CD8-positive, alpha-beta memory T cell (primary cell): ENCODE measurements at regions not wholly inside any gene's neighbourhood (a gene's known extent, or its start where the extent isn't known, plus 50 kb on each side); places are given as distances from the start of the nearest gene placed in this dataset.

ENCODE experiments used
- CTCF ChIA-PET: fragments of 350-600 bp; sonication (Branson Sonifier 250); formaldehyde crosslinking; loops from one replicate; lab custom pipeline; 2021; ENCODE audit warnings: antibody characterized with exemption; lab: Charles Lee
- POLR2A ChIA-PET: fragments of 350-600 bp; sonication (Branson Sonifier 250); formaldehyde crosslinking; loops from one replicate; lab custom pipeline; 2021; ENCODE audit warnings: antibody characterized with exemption; lab: Charles Lee
- DNase-seq, 5 donors: peaks; one replicate each; pipeline versions ENCODE4 v3.0.0 to v3.0.0-alpha.2; 2020 to 2022; ENCODE audit warnings: mixed read lengths in 1 of 5
- H3K27ac ChIP-seq: one replicate; pipeline ENCODE4 v1.7.0; 2013; ENCODE audit warnings: low read depth, mild to moderate bottlenecking, low read length, moderate library complexity
- H3K27me3 ChIP-seq: 2 replicates; pipeline ENCODE4 v1.7.0; 2013; ENCODE audit warnings: low read length, mild to moderate bottlenecking; ENCODE audit not compliant: insufficient read depth, poor library complexity, severe bottlenecking
- H3K36me3 ChIP-seq: 2 replicates; pipeline ENCODE4 v1.7.0; 2013; ENCODE audit warnings: mild to moderate bottlenecking, low read length, moderate library complexity; ENCODE audit not compliant: insufficient read depth
- H3K4me1 ChIP-seq: 2 replicates; pipeline ENCODE4 v1.7.0; 2013; ENCODE audit warnings: mild to moderate bottlenecking, low read length, moderate library complexity; ENCODE audit not compliant: insufficient read depth
- H3K4me3 ChIP-seq: 2 replicates; pipeline ENCODE4 v1.7.0; 2013; ENCODE audit warnings: mild to moderate bottlenecking, low read length
- H3K9me3 ChIP-seq: 2 replicates; pipeline ENCODE4 v1.7.0; 2013; ENCODE audit warnings: mild to moderate bottlenecking, low read length
- H3K27ac Mint-ChIP-seq, 8 donors: one replicate each; pipeline ENCODE4 v1.8.0; 2020 to 2021; ENCODE audit warnings: mixed read lengths in 8 of 8, mild to moderate bottlenecking in 6 of 8, inconsistent platforms in 3 of 8, moderate library complexity in 3 of 8
- H3K27me3 Mint-ChIP-seq, 2 donors: one replicate each; pipeline ENCODE4 v1.8.0; 2020 to 2021; ENCODE audit warnings: mixed read lengths in 2 of 2, mild to moderate bottlenecking in 1 of 2, moderate library complexity in 1 of 2
- H3K36me3 Mint-ChIP-seq, 3 donors: one replicate each; pipeline ENCODE4 v1.8.0; 2020 to 2021; ENCODE audit warnings: mixed read lengths in 3 of 3, inconsistent platforms in 1 of 3, mild to moderate bottlenecking in 1 of 3
- H3K4me1 Mint-ChIP-seq, 3 donors: one replicate each; pipeline ENCODE4 v1.8.0; 2020 to 2021; ENCODE audit warnings: mixed read lengths in 3 of 3, inconsistent platforms in 1 of 3, mild to moderate bottlenecking in 1 of 3
- H3K4me3 Mint-ChIP-seq, 7 donors: one replicate each; pipeline ENCODE4 v1.8.0; 2020 to 2021; ENCODE audit warnings: mixed read lengths in 7 of 7, mild to moderate bottlenecking in 6 of 7, moderate library complexity in 4 of 7, inconsistent platforms in 2 of 7
- H3K9me3 Mint-ChIP-seq, 5 donors: one replicate each; pipeline ENCODE4 v1.8.0; 2020 to 2022; ENCODE audit warnings: mixed read lengths in 5 of 5, mild to moderate bottlenecking in 3 of 5, moderate library complexity in 2 of 5, inconsistent platforms in 1 of 5

DNA sequence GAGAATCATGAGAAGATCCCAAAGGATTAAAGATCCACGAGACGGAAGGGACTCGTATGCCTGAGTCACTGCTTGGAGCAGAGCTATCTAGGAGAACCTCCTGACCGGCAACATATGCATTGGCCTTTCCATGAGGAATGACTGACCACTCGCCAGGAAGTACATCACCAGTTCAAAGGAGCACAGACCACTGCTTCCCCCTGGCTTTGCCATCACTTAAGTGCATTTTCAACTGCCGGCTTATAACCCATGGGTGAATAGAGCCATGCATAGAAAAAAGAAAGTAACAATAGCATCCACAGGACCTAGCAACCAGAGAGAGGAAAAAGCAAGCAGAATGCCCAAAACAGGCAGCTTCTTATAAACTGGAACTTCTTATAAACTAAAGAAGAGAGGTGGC, 98.3 kb upstream of the ZC3H12C start:
- Histone ChIP-seq H3K36me3 (no peaks in the 10 kb centered on the region), H3K9me3 (no peaks in the 10 kb centered on the region), H3K27me3 (no peaks in the 10 kb centered on the region), H3K27ac (no peak overlapping the region), H3K4me3 (no peak overlapping the region), H3K4me1 (no peaks in the 10 kb centered on the region)
- no peaks in the 10 kb centered on the region for H3K4me1 Mint-ChIP-seq
- POLR2A ChIA-PET, result no interaction called here
- CTCF ChIA-PET, result no interaction called here
- no peaks in the 10 kb centered on the region for H3K27me3 Mint-ChIP-seq
- no peak for DNase-seq
- no peak overlapping the region for H3K4me3 Mint-ChIP-seq
- no peak overlapping the region for H3K27ac Mint-ChIP-seq
- no peaks in the 10 kb centered on the region for H3K9me3 Mint-ChIP-seq
- H3K36me3 Mint-ChIP-seq, result no peaks in the 10 kb centered on the region

DNA sequence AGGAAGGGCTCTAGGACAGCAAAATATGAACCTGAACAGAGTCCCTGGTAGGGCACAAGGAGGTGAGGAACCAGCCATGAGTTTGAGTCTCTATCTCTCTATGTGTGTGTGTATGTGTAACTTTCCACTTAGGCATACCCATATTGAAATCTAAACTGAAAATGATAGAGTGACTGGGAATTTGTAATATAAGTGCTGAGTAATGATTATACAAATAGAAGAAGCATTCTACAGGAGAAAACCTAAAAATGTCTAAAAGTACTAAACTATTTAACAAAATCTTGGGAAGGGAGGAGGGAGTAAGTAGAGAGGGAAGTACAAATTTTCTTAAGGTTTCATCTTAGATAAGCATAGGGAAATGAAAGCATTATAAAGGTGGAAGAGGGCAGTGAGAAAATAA, 97.1 kb upstream of the ZC3H12C start:
- no peaks in the 10 kb centered on the region for H3K9me3 Mint-ChIP-seq
- H3K27ac Mint-ChIP-seq, result no peak overlapping the region
- H3K36me3 Mint-ChIP-seq, result no peaks in the 10 kb centered on the region
- ChIA-PET CTCF (no interaction called here), POLR2A (no interaction called here)
- Histone ChIP-seq H3K9me3 (no peaks in the 10 kb centered on the region), H3K4me1 (no peaks in the 10 kb centered on the region), H3K27me3 (no peaks in the 10 kb centered on the region), H3K4me3 (no peak overlapping the region), H3K27ac (no peak overlapping the region), H3K36me3 (no peaks in the 10 kb centered on the region)
- no peaks in the 10 kb centered on the region for H3K27me3 Mint-ChIP-seq
- no peaks in the 10 kb centered on the region for H3K4me1 Mint-ChIP-seq
- DNase-seq, result no peak
- no peak overlapping the region for H3K4me3 Mint-ChIP-seq

DNA sequence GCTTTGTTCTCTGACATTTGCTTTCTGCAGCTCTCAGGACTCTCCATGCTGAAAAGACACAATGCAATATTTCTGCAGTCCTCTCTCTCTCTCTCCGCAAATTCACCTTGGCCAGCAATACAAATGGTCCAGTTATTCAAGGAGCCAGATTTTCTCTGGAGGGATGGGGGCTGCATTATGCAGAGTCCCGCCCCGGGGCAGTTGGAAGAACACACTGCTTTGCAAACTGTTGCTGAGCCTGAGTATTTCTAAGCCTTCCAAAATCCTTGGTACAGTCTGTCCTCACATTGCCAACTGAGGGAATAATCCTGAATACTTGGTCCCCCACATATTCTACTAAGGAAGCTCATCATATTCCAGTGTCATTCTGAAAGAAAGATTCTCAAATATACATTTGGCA, 94.3 kb upstream of the ZC3H12C start:
- Histone ChIP-seq H3K27ac (no peak overlapping the region), H3K36me3 (no peaks in the 10 kb centered on the region), H3K4me1 (no peaks in the 10 kb centered on the region), H3K9me3 (no peaks in the 10 kb centered on the region), H3K4me3 (no peak overlapping the region), H3K27me3 (no peaks in the 10 kb centered on the region)
- Mint-ChIP-seq H3K9me3 (no peaks in the 10 kb centered on the region), H3K4me1 (no peaks in the 10 kb centered on the region), H3K36me3 (no peaks in the 10 kb centered on the region), H3K27ac (no peak overlapping the region), H3K27me3 (no peaks in the 10 kb centered on the region), H3K4me3 (no peak overlapping the region)
- ChIA-PET POLR2A (no interaction called here), CTCF (no interaction called here)
- no peak for DNase-seq

DNA sequence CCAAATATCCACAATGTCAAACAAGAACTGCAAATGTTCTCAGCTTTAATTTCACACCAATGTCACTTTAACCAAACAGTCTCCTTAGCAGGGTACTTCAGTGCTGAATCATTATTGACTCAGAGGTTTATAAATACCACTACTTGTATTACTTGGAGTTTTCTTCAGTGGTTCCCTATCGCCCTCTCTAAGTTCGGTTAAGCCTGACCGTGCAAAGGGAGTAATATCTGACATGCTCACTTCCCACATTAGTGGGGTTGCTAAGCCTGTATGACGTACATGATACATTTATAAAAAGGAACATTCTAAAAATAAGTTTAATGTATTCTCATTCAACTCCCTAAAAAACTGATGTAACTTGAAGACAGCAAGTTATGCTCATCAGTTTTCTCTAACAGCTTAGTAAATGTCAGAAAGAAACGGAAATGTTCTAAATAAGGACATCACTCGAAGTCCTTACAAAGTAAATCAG, 93.1 kb upstream of the ZC3H12C start:
- Mint-ChIP-seq H3K27me3 (no peaks in the 10 kb centered on the region), H3K36me3 (no peaks in the 10 kb centered on the region), H3K27ac (no peak overlapping the region), H3K4me3 (no peak overlapping the region), H3K9me3 (peaks cover 0 to 4% (median 0%) of the 10 kb centered on the region in 5 donors), H3K4me1 (no peaks in the 10 kb centered on the region)
- CTCF ChIA-PET, result no interaction called here
- Histone ChIP-seq H3K4me1 (no peaks in the 10 kb centered on the region), H3K4me3 (no peak overlapping the region), H3K27ac (no peak overlapping the region), H3K27me3 (no peaks in the 10 kb centered on the region), H3K36me3 (no peaks in the 10 kb centered on the region), H3K9me3 (no peaks in the 10 kb centered on the region)
- POLR2A ChIA-PET, result no interaction called here
- no peak for DNase-seq

DNA sequence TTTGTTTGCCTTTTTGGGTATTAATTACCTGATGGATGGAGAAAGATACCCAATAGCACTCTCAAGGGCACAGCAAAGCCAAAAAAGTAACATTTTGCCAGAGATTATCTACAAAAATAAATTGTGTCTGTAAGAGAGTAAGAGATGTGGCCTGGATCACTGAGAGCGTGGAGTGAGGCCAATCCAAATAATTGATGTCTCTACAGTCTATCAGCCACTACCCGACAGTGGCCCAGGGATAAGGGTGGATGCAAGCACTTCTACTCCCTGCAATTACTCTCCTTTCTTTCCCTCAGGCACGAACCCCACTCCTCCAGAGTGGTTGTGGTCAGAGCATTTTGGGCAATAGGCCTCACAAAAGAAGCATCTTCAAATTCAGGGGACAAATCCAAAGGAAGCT, 92.3 kb upstream of the ZC3H12C start:
- CTCF ChIA-PET, result no interaction called here
- H3K4me3 Mint-ChIP-seq, result no peak overlapping the region

DNA sequence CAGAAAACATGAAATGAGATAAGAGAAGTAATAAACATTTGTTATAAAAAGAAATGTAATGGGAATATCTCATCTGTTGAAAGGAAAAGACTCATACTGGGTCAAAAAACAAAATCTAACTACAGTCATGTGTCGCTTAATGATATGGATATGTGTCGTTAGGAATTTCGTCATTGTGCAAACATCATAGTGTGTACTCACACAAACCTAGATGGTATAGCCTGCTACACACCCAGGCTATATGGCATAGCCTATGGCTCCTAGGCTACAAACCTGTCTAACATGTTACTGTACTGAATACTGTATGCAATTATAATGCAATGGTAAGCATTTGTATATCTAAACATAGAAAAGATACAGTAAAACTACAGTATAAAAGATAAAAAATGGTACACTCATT, 89.8 kb upstream of the ZC3H12C start:
- H3K27ac ChIP-seq, result no peak overlapping the region
- no peaks in the 10 kb centered on the region for H3K4me1 ChIP-seq
- ChIA-PET CTCF (no interaction called here), POLR2A (no interaction called here)
- Mint-ChIP-seq H3K4me1 (no peaks in the 10 kb centered on the region), H3K27me3 (no peaks in the 10 kb centered on the region), H3K27ac (no peak overlapping the region), H3K9me3 (peaks cover 0 to 4% (median 0%) of the 10 kb centered on the region in 5 donors), H3K36me3 (no peaks in the 10 kb centered on the region), H3K4me3 (no peak overlapping the region)
- no peaks in the 10 kb centered on the region for H3K27me3 ChIP-seq
- H3K4me3 ChIP-seq, result no peak overlapping the region
- no peaks in the 10 kb centered on the region for H3K36me3 ChIP-seq
- no peaks in the 10 kb centered on the region for H3K9me3 ChIP-seq
- DNase-seq, result no peak

More for the DNA sequence above, 92.3 kb upstream of the ZC3H12C start:
- no peak overlapping the region for H3K4me3 ChIP-seq
- H3K4me1 ChIP-seq, result no peaks in the 10 kb centered on the region
- Mint-ChIP-seq H3K27me3 (no peaks in the 10 kb centered on the region), H3K9me3 (peaks cover 0 to 4% (median 0%) of the 10 kb centered on the region in 5 donors), H3K4me1 (no peaks in the 10 kb centered on the region), H3K27ac (no peak overlapping the region), H3K36me3 (no peaks in the 10 kb centered on the region)
- no peaks in the 10 kb centered on the region for H3K36me3 ChIP-seq
- H3K27me3 ChIP-seq, result no peaks in the 10 kb centered on the region
- POLR2A ChIA-PET, result no interaction called here
- no peaks in the 10 kb centered on the region for H3K9me3 ChIP-seq
- no peak for DNase-seq
- H3K27ac ChIP-seq, result no peak overlapping the region

DNA sequence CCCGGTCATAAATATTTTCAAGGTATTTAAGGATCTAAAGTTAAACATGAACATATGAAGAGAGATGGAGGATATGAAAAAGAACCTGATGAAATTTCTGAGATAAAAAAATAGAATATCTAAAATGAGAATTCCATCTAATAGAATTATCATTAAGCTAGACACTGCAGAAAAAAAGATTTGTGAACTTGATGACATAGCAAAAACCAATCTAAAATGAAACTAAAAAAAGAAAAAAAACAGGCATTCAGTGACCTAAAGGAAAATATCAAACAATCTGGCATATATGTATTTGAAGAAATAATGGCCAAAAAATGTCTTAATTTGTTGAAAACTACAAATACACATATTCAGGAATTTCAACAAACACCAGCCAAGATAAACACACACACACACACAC, 81.6 kb upstream of the ZC3H12C start:
- H3K4me3 Mint-ChIP-seq, result no peak overlapping the region
- Histone ChIP-seq H3K4me1 (no peaks in the 10 kb centered on the region), H3K9me3 (no peaks in the 10 kb centered on the region), H3K4me3 (no peak overlapping the region), H3K27me3 (no peaks in the 10 kb centered on the region), H3K36me3 (no peaks in the 10 kb centered on the region), H3K27ac (no peak overlapping the region)
- POLR2A ChIA-PET, result no interaction called here
- peaks cover 0 to 8% of the 10 kb centered on the region in 2 donors for H3K27me3 Mint-ChIP-seq
- no peak for DNase-seq
- H3K36me3 Mint-ChIP-seq, result no peaks in the 10 kb centered on the region
- no peak overlapping the region for H3K27ac Mint-ChIP-seq
- peaks cover 3 to 17% (median 12%) of the 10 kb centered on the region in 5 donors for H3K9me3 Mint-ChIP-seq
- CTCF ChIA-PET, result no interaction called here
- no peaks in the 10 kb centered on the region for H3K4me1 Mint-ChIP-seq

DNA sequence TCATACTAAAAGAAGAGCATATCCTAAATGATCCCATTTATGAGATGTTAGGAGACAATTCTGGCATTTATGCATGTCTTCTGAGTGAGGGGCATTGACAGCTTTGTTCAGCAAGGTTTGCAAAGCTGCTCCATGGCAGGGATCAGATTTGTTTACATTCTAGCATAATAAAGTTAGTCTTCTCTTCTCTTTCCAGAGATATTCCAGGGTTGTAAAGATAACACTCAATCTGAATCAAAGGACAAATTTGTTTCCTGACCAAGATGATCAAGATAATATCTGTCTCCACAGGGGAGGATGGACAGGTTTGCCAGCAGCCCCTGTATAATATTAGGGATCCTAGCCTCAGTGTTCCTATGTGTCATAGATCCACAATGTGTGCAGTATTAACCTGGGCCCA, 77.5 kb upstream of the ZC3H12C start:
- no peak overlapping the region for H3K27ac Mint-ChIP-seq
- Histone ChIP-seq H3K27ac (no peak overlapping the region), H3K36me3 (no peaks in the 10 kb centered on the region), H3K4me3 (no peak overlapping the region), H3K27me3 (no peaks in the 10 kb centered on the region), H3K4me1 (no peaks in the 10 kb centered on the region), H3K9me3 (no peaks in the 10 kb centered on the region)
- H3K36me3 Mint-ChIP-seq, result no peaks in the 10 kb centered on the region
- peaks cover 0 to 6% of the 10 kb centered on the region in 2 donors for H3K27me3 Mint-ChIP-seq
- H3K9me3 Mint-ChIP-seq, result peaks cover 0 to 14% (median 5%) of the 10 kb centered on the region in 5 donors
- no peak overlapping the region for H3K4me3 Mint-ChIP-seq
- no peak for DNase-seq
- ChIA-PET POLR2A (no interaction called here), CTCF (no interaction called here)
- H3K4me1 Mint-ChIP-seq, result no peaks in the 10 kb centered on the region

DNA sequence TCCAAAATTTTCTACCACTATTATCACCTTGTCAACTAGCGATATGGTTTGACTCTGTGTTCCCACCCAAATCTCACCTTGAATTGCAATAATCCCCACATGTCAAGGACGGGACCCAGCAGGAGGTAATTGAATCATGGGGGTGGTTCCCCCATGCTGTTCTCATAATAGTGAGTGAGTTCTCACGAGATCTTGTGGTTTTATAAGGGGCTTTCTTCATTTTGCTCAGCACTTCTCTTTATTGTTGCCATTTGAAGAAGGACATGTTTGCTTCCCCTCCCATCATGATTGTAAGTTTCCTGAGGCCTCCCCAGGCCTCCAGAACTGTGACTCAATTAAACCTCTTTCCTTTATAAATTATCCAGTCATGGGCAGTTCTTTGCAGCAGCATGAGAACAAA, 73.5 kb upstream of the ZC3H12C start:
- Histone ChIP-seq H3K36me3 (no peaks in the 10 kb centered on the region), H3K27me3 (no peaks in the 10 kb centered on the region), H3K4me3 (no peak overlapping the region), H3K27ac (no peak overlapping the region), H3K9me3 (no peaks in the 10 kb centered on the region), H3K4me1 (no peaks in the 10 kb centered on the region)
- H3K9me3 Mint-ChIP-seq, result peaks cover 0 to 2% (median 0%) of the 10 kb centered on the region in 5 donors
- H3K27me3 Mint-ChIP-seq, result peaks cover 0 to 6% of the 10 kb centered on the region in 2 donors
- POLR2A ChIA-PET, result no interaction called here
- no peak overlapping the region for H3K27ac Mint-ChIP-seq
- H3K4me3 Mint-ChIP-seq, result no peak overlapping the region
- CTCF ChIA-PET, result no interaction called here
- H3K4me1 Mint-ChIP-seq, result no peaks in the 10 kb centered on the region
- no peaks in the 10 kb centered on the region for H3K36me3 Mint-ChIP-seq
- DNase-seq, result no peak
